ENCODE measurements at regions not wholly inside any gene's neighbourhood (a gene's known extent, or its start where the extent isn't known, plus 50 kb on each side); places are given as distances from the start of the nearest gene placed in this dataset.

- no peak for TF ChIP-seq CTCF (IDR thresholded peaks at IDR 0.05; ENCODE audit: low read depth, low read length, missing input control)
- TF ChIP-seq TAF1 (conservative IDR thresholded peaks at IDR 0.05), result no peak
- no peak for TF ChIP-seq YY1 (IDR thresholded peaks at IDR 0.05)
- no peak for TF ChIP-seq RAD21 (IDR thresholded peaks at IDR 0.05)
These were observed 136.5 kb upstream of the CDH20 start for GRCh38 chr18:61196750-61197149.
